ENCODE measurements at regions not wholly inside any gene's neighbourhood (a gene's known extent, or its start where the extent isn't known, plus 50 kb on each side); places are given as distances from the start of the nearest gene placed in this dataset.

DNA sequence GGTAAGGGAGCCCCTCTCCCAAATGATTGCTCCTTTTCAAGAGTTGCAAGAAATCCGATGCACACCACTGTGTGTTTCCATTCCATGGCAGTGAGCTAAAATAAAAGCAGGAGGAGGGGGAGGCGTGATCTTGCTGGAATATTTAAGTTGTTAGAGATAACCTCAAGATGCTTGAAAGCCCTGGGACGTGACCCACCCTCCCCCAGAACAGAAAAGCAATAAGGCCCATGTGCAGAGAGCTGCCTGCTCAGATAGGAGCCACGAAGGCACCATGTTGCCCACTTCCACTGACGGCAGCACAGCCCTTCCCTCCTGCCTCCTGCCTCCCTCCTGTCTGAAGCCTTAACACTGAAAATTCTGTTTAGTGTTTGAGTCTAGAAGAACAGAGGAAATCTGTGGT is 432.6 kb upstream of the CDH4 start:
- no peak for DNase-seq (ENCODE audit: low read depth, low spot score)

DNA sequence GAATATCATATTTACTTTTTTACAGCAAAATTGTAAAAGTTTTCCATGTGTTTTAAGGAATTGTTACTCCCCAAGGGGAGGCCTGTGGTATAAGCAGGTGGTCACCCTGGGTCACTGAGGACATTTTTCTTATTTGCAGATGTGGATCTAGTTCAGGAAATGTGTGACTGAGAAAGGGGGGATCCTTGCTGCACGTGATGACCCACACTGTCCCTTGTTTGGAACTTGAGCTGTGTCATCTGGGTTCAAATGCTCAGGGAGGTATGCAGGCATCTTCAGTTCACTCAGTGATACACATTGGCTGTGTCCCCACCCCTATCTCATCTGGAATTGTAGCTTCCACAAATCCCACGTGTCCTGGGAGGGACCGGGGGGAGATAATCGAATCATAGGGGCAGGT is 431.9 kb upstream of the CDH4 start:
- DNase-seq (ENCODE audit: low read depth, low spot score) = no peak

DNA sequence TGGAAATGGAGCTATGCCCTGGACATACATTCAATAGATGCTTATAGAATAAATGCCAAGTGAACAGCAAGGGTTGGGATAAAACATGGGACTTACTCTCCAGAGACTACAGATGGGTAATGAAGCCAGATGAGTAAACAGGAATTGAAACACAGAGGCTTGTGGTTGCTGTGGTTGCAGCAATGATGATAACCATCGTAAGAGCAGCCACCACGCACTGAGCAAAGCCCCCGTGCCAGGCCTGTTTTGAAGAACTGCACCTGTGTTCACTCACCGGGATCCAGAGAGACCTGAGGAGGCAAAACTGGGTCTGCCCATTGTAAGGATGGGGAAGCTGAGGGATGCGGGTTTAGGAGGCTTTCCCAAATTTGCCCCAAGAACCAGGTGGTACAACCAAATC is 431.1 kb upstream of the CDH4 start:
- no peak for DNase-seq (ENCODE audit: low read depth, low spot score)

DNA sequence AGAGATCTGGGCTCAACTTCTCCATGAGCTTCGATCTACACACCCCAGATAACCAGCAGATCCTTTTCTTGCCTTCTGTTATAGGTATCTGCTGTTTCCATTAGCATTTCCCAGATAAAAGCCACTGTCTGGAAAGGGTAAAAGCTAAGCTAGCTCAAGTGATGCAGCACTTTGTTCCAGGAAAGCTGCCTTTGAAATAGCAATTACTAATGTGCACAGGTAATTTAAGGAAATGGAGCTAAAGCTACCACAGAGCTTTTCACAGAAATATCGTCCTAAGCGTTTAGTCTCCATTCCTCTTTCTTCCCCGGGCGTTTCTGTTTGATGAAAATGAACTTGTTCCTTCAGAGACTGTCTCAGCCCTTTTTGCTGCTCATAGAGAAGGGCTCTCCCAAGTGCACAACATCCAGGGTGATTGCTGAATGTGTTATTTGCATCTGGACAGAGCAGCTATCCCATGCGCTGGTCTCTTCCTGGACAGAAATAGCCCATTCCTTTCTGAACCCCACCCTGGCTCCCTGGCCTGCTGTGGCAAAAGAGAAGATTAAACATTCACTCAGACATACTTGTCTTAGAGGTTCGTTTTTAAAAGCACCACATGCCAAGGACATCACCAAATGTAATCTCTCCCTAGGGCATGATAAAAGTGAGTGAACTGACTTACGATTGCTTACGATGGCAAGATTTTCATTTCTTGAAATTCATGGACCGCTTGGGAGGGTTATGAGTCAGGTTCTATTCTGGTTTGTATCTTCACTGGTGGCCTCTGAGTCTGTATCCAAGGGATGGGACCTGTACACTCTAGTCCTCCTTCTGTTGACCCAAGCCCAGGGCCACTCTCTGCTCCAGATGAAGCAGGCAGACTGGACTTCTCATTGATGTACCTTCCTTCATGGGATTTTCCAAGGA is 429.1 kb upstream of the CDH4 start:
- no peak for DNase-seq (ENCODE audit: low read depth, low spot score)

DNA sequence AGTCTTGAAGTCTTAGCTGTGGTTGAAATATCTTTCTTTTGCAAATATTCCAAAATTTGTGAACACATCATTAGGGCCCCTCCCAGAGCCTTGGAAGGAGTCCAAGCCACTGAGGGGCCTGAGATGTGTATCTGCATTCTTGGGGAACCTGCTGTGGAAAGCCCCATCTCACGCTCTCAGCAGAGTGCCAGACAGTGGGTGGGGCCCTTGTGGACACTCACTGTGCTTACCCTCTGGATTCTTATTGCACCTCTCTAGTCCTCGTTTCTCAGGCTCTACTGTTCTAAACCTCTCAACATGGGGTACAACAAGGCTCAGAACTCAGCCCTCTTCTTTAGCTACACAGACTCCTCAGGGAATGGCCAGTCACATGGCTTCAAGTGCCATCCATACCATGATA is 416.2 kb upstream of the CDH4 start:
- no peak for DNase-seq (ENCODE audit: low read depth, low spot score)

DNA sequence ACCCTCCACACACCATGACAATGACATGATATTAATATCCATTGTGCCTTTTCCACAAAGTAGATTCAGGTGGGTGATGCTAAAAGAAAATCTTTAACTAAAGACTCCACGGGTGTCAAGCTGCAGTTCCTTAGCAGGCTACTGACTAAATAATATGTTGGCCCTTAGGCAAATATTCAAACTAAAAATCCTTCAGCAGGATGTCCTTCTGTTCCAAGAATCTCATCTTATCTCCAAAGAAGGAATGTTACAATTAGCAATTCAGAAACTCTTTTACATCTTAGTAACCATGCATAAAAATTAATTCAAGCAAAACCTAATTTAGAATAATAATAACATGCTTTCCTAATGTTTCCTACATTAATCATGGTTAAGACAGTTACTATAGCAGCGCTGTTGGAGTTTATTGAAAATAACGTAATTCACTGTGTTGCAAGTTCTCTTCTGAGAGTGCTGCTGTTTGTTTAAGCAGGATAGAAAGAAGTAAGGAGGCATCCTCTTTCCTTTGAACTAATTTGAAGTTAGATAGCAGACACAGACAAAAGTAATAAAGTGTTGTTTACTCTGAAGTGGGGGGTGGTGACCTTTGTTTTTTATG is 414.8 kb upstream of the CDH4 start:
- DNase-seq (ENCODE audit: low read depth, low spot score) = no peak

DNA sequence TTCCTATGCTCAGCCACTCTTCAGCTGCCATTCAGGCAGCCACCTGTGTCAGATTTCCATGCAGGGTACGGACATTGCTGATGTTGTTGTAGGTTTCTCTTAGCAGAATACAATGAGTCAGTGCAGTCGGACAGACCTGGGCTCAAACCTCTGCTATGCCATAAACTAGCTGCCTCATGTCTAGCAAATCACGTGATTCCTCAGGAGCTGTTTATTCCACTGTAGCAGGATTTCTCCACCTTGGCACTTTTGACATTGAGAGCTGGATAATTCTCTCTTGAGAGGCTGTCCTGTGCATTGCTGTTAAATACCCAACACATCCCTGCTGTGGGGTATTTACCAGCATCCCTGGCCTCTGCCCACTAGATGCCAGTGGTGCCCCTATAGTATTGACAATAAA is 413.8 kb upstream of the CDH4 start:
- DNase-seq (ENCODE audit: low read depth, low spot score) = no peak

DNA sequence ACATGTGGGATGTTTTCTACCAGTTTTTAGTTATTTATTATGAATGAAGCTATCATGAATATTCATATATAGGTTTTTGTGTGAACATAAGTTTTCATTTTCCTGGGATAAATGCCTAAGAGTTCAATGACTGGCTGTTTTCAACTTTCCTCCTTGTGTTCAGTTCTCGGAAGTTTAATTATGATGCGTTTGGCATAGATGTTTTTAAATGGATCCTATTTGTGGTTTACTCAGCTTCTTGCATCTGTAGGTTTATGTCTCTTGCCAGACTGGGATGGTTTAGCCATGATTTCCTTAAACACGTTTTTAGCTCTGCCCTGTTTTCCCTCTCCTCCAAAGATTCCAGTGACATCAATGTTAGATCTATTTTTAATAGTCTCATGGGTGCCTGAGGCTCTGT is 411.1 kb upstream of the CDH4 start:
- no peak for DNase-seq (ENCODE audit: low read depth, low spot score)

DNA sequence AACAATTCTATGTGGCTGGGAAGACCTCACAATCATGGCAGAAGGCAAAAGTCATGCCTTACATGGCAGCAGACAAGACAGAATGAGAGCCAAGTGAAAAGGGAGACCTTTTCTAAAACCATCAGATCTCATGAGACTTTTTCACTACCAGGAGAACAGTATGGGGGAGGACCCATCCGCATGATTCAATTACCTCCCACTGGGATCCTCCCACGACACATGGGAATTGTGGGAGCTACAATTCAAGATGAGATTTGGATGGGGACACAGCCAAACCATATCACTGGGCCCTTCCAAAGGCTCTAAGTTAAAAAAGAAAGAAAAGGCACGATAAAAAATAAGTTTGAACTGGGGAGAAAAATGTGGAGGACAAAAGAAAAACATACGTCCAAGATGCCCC is 406.9 kb upstream of the CDH4 start:
- no peak for DNase-seq (ENCODE audit: low read depth, low spot score)

DNA sequence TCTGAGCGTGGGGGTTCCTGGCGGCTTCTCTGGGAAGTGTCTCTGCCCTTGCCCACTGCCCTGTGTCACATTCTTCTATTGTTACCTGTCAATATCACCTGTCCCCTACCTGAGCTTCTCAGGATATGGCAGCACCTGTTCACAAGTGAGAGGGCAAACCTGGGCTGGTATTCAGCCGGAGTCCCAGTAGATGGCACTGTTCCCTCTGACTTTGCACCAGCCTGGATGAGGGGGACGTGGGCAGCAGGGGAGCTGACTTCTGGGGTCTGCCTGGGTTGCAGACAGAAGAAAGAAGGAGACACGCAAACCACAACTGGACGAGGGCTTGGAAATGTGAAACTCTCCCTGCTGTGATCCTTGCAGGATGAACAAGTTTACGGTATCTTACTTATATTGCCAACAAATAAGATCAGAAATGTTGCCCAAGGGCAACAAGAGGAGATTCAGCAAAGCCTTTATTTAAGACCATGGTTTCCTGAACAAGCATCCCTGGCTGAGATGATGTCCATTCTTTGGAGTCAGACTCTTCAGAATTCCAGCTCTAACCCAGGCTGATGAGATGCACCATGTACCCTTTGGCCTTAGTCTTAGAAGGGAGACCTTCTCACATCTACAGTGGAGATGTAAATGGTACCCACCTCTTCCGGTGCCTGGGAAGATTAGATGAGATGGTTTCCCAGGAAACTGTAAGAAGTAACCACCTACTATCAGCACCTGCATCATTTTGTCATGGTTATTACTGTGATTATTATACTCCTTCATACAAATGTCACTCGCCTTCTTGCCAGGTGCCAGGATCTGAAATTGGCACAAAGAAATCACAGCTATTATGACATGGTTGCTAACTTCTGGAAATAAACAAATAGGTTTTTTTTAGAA is 400.0 kb upstream of the CDH4 start:
- no peak for DNase-seq (ENCODE audit: low read depth, low spot score)

DNA sequence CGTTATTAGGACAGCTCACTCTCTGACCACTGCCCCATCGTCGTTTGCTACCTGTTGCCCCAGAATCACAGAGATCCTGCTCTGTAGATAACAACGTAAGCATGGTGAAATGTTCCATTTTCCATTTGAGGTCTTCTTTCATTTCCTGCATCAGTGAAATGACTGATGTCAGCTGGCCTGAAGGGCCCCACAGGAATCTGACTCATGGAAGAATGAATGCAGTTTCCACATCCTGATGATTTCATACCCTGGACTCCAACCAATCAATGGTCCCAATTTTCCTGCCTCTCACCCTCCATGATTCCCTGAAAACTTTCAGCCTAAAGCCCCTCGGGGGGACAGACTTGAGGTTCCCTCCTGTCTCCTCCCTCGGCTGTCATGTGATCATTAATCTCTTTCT is 394.4 kb upstream of the CDH4 start:
- peak; percentile 11 for DNase-seq (ENCODE audit: low read depth, low spot score)

DNA sequence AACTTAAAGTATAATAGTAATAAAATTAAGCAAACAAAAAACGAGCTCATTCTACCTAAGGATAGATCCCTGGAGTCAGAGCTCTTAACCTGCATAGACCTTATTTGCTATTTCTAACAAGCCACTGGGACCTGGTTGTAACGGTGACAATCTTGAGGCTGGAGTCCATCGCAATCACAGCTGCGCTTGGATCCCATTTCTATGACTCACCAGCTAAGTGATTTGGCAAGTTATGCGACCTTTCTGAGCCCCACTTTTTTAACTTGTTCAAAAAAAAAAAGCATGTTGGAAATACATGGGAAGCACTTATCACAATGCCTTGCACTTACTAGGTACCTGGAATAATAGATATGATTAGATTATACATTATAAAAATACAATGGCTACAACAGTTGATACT is 389.5 kb upstream of the CDH4 start:
- DNase-seq (ENCODE audit: low read depth, low spot score) = no peak

DNA sequence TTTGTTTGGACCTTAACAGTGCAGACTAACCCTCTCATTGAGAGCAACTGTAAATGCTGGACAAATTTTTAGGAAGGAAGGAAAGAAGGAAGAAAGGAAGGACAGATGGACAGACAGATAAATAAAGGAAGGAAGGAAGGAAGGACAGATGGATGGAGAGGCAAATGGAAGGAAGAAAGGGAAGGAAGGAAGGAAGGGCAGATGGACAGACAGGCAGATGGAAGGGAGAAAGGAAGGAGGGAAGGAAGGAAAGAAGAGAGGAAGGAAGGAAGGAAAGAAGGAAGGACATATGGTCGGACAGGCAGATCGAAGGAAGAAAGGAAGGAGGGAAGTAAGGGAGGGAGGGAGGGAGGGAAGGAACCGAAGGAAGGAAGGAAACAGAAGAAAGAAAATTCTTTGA is 388.5 kb upstream of the CDH4 start:
- no peak for DNase-seq (ENCODE audit: low read depth, low spot score)

DNA sequence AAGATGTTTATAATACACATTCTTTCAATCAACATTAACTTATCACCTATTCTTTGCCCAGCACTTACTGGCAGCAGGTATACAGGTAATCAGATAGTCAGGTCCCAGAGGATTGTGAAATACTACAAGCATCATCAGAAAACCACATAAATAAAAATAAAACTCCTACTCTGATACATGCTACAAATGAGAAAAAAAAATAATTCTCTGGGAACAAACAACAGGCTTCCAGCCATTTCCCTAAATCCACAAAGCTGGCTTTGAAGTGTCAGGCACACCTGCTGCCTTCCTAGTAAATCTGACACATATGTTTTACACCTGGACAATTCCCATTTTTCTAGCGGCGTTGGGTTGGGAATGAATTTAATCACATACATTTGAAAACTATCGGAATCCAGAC is 384.5 kb upstream of the CDH4 start:
- no peak for DNase-seq (ENCODE audit: low read depth, low spot score)

DNA sequence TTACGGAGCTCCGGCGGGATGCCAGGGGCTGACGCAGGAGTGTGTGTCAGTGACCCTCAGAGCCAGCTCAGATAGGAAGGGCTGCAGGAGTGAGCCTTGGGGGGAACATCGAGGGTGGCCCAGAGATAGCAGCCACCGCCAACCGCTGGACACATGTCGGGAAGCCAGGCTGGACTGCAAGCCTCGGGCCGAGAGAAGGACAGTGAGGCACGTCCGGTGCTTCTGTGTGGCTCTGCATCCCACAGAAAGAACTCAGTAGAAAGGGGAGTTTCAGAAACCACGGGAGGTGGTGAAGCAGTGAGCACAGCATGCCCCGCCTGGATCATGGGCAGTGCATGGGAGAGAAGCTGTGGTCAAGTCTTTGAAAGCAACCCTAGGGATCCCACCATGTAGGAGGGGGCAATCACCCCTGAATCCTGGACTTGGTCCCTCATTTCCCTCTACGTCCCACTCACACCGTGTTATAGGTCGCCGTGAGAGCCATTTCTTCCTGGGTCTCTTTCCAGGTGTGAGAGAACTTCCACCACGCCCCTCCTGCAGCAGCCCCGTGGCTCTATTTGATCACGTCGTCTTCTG is 383.7 kb upstream of the CDH4 start:
- no peak for DNase-seq (ENCODE audit: low read depth, low spot score)

DNA sequence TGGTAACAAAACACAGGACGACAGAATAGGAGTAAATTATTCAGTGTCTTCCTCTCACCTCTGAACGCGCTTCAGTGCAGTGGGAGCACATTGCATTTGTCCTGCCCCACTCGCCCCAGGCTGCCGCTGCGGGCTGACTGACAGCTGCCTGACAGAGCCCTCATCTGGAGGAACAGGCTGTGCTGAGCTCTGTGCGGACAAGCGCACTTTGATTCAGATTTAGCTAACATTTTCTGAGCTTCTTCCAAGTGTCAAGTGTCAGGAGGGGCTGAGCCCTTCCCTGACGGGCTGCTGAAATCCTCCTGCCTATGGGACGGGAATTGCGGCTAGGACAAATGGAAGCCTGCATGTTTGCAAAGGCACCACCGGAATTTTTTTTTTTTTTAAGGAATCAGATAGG is 383.0 kb upstream of the CDH4 start:
- no peak for DNase-seq (ENCODE audit: low read depth, low spot score)

DNA sequence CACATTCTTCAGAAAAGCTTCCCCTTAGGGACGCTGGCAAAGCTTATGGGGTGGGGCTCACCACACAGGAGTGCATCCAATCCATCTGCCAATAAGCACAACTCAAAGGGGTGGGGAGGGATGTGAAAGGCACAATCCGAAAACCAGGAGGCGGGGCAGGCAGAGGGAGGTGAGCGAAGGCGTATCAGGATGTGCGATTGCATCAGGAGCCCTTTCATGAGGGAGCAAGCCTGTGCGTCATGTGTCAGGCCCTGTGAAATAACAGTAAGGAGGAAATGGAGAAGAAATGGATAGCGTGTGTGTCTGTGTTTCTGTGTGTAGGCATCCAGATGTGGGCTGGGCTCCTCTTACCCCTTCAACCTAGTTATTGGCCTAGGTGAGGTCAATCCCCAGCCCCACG is 382.4 kb upstream of the CDH4 start:
- no peak for DNase-seq (ENCODE audit: low read depth, low spot score)

DNA sequence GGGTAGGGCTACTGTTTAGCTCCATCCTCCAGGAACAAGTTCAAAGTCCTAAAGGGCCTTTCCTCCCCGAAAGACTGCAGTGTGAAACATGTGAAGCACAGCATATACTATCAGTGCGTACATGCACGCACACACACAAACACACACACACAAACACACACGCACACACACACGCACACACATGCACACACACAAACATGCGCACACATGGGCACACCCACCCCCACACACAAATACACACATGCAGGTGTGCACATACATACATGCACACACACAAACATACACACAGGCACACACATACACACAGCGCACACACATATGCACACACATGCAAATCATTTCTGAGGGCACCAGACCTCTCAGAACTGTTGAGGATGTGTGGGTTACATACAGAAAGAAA is 382.0 kb upstream of the CDH4 start:
- no peak for DNase-seq (ENCODE audit: low read depth, low spot score)

DNA sequence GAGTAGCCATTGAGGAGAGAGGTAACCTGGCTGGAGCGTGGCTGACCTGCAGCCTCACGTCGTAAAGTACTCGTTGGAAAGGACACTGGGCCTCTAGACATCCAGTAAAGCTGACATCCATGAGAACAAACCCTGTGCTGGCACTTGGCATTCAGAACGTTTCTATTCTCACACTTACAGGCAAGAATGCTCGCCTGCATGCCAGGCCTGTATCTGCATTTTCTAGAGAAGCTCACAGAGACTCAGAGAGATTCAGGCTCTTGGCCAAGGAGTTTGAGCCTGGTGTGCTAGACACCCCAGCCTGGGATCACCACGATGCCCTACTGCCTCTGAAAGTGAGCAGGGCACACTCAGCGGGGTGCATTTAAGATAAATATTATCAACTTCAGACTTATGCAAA is 379.8 kb upstream of the CDH4 start:
- DNase-seq (ENCODE audit: low read depth, low spot score) = no peak

DNA sequence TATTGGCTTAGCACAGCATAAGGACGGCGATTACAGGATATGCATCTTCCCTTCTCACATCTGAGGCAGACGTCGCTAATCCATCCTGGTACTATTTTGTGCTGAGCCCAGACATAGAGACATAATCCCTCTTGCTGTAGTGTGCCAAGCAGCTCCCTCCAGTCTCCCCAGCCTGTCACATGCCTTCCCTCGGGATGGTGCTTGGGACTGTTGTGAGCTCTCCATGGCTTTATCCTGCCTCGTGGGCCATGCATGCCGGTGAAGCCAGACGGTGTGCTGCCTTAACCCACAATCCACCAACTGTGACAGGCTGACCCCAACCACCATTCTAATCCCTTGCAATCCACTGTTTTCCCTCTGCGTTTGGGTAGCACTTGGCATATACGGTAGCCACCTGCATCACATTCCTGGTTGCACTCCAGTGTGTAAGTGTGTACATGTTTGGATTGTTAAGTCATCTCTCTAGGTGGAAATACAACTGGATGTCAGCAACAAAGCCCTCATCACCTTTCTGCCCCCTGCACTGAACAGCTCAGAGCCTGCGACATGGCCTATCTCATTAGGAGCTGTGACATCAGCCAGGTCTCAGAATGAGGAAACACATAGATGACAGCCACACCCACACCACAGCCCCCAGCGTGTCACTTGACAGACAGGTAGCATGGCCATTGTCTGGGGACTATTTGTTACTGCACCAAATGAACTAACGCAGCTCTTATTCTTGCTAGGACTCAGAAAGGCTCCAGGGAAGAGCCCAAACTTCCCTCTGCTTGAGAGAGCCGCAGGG is 374.8 kb upstream of the CDH4 start:
- no peak for DNase-seq (ENCODE audit: low read depth, low spot score)

DNA sequence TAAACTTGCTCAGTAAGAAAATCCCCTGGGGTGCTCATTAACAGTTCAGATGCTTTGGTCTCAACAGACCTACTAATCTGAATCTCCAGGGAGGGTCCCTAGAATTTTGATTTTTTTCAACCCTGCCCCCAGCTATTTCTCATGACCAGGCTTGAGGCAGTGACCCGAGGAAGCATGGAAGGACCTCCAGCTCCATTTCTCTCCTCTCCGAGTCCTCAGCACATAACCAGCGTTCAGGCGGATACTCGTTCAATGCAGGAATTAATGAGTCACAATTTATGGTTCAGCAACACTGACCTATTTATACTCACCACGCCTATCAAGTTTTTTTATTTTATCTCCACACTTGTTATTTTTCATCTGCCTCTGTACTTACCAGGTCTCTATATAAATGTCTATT is 369.2 kb upstream of the CDH4 start:
- no peak for DNase-seq (ENCODE audit: low read depth, low spot score)
